A549 (cell line): ENCODE measurements at regions not wholly inside any gene's neighbourhood (a gene's known extent, or its start where the extent isn't known, plus 50 kb on each side); places are given as distances from the start of the nearest gene placed in this dataset.

Experiments
- EP300 ChIP-seq, 2 experiments: fragments of >200 bp; sonication (Bioruptor Twin); formaldehyde crosslinking; IDR thresholded peaks; 2 replicates in 1 of 2; 3 replicates in 1 of 2; pipeline ENCODE4 v1.6.1; 2016 to 2017
- NPAS2 ChIP-seq: fragments of 250-450 bp; sonication (Bioruptor Pico); IDR thresholded peaks from 2 replicates; pipeline ENCODE4 v1.8.0; 2022; ENCODE audit warnings: mild to moderate bottlenecking, moderate library complexity, borderline replicate concordance
- NR3C1 ChIP-seq: fragments of >200 bp; sonication (Bioruptor Twin); formaldehyde crosslinking; IDR thresholded peaks from 3 replicates; pipeline ENCODE4 v1.6.1; 2017
- TFCP2L1 ChIP-seq: fragments of 250-450 bp; sonication (Bioruptor Pico); IDR thresholded peaks from 2 replicates; pipeline ENCODE4 v1.5.0; 2021; ENCODE audit warnings: mild to moderate bottlenecking
- TP53 ChIP-seq: fragments of 250-450 bp; sonication (Bioruptor Pico); IDR thresholded peaks from 2 replicates; pipeline ENCODE4 v1.5.0; 2021; ENCODE audit warnings: mild to moderate bottlenecking, moderate library complexity
- TF ChIP-seq, protein P1 (sequence below): fragments of >200 bp; sonication (Bioruptor Twin); formaldehyde crosslinking; IDR thresholded peaks from 3 replicates; pipeline ENCODE4 v1.5.1; 2016
- TF ChIP-seq, protein P2 (sequence below): IDR thresholded peaks from 2 replicates; pipeline ENCODE4 v1.6.1; 2012
- TF ChIP-seq, protein P3 (sequence below): fragments of 200-600 bp; sonication (generic); IDR thresholded peaks from 2 replicates; pipeline ENCODE4 v1.6.1; 2016; ENCODE audit warnings: antibody characterized with exemption, mild to moderate bottlenecking, moderate library complexity

DNA sequence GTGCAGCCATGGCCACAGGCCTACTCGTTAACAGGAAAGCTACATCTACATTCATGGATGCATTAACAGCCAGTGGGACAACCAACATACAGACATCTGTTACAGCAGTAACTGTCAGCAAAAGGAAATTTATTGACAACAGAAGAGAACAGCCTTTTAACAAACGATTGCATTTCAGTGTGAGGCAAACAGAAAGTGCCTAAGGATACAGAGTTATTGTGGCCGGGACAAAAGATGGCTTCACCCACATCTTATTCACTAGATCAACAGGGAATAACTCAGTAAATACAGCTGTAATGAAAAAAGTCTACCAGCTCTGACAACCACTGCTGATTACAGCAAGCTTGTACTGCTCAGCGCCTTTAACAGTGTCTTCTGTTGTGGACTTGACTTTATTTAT, 61.5 kb upstream of the TBL1X start:
- TF ChIP-seq TP53 (CRISPR knock-in tag) (no peak), NR3C1 (no peak), EP300 (IDR thresholded peaks at IDR 0.05) (no peak), NPAS2 (CRISPR knock-in tag) (no peak), TFCP2L1 (no peak)
- TF ChIP-seq, protein P1, sequence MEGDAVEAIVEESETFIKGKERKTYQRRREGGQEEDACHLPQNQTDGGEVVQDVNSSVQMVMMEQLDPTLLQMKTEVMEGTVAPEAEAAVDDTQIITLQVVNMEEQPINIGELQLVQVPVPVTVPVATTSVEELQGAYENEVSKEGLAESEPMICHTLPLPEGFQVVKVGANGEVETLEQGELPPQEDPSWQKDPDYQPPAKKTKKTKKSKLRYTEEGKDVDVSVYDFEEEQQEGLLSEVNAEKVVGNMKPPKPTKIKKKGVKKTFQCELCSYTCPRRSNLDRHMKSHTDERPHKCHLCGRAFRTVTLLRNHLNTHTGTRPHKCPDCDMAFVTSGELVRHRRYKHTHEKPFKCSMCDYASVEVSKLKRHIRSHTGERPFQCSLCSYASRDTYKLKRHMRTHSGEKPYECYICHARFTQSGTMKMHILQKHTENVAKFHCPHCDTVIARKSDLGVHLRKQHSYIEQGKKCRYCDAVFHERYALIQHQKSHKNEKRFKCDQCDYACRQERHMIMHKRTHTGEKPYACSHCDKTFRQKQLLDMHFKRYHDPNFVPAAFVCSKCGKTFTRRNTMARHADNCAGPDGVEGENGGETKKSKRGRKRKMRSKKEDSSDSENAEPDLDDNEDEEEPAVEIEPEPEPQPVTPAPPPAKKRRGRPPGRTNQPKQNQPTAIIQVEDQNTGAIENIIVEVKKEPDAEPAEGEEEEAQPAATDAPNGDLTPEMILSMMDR, result no peak
- TF ChIP-seq, protein P2, sequence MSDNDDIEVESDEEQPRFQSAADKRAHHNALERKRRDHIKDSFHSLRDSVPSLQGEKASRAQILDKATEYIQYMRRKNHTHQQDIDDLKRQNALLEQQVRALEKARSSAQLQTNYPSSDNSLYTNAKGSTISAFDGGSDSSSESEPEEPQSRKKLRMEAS, result no peak
- TF ChIP-seq, protein P3, sequence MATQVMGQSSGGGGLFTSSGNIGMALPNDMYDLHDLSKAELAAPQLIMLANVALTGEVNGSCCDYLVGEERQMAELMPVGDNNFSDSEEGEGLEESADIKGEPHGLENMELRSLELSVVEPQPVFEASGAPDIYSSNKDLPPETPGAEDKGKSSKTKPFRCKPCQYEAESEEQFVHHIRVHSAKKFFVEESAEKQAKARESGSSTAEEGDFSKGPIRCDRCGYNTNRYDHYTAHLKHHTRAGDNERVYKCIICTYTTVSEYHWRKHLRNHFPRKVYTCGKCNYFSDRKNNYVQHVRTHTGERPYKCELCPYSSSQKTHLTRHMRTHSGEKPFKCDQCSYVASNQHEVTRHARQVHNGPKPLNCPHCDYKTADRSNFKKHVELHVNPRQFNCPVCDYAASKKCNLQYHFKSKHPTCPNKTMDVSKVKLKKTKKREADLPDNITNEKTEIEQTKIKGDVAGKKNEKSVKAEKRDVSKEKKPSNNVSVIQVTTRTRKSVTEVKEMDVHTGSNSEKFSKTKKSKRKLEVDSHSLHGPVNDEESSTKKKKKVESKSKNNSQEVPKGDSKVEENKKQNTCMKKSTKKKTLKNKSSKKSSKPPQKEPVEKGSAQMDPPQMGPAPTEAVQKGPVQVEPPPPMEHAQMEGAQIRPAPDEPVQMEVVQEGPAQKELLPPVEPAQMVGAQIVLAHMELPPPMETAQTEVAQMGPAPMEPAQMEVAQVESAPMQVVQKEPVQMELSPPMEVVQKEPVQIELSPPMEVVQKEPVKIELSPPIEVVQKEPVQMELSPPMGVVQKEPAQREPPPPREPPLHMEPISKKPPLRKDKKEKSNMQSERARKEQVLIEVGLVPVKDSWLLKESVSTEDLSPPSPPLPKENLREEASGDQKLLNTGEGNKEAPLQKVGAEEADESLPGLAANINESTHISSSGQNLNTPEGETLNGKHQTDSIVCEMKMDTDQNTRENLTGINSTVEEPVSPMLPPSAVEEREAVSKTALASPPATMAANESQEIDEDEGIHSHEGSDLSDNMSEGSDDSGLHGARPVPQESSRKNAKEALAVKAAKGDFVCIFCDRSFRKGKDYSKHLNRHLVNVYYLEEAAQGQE, result no peak
